ENCODE measurements at regions not wholly inside any gene's neighbourhood (a gene's known extent, or its start where the extent isn't known, plus 50 kb on each side); places are given as distances from the start of the nearest gene placed in this dataset.
"Not testable (repeated sequence)": the region's sequence is repeated elsewhere in the genome, so short reads cannot be mapped to it uniquely, and the experiment has no call there.

DNA sequence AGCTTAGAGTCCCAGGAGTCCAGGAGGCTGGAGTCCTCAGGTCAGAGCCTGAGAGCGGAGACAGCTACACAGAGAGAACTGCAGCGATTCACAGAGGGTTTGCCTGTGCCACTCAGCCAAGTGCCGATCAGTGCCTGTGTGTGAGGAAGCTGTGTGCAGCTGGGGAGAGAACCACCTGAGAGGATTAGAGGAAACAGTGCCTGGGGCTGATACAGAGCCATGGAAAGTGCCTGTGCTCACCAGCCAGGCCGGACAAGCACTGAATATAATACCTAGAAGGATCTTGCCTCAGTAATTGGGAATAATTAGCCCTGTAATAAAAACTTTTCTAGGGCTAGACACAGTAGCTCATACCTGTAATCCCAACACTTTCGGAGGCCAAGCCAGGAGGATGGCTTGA, 134.7 kb downstream of the ARHGAP11B start:
- not testable (repeated sequence) for TF ChIP-seq MXI1 (IDR thresholded peaks at IDR 0.05; ENCODE audit: low read depth, low read length); CEBPB (IDR thresholded peaks at IDR 0.05; ENCODE audit: borderline replicate concordance in 1 of 2, low read depth in 2 of 2, low read length in 2 of 2); ATF3 (IDR thresholded peaks at IDR 0.05; ENCODE audit: borderline replicate concordance, extremely low read depth, low read depth, low read length); EZH2 (IDR thresholded peaks at IDR 0.05; ENCODE audit: borderline replicate concordance, control insufficient read depth, low read depth, low read length); ESRRA (IDR thresholded peaks at IDR 0.05; ENCODE audit: low read length); TCF7 (IDR thresholded peaks at IDR 0.05; ENCODE audit: borderline replicate concordance); ZBTB11 (CRISPR knock-in tag; IDR thresholded peaks at IDR 0.05); POLR2A (IDR thresholded peaks at IDR 0.05; ENCODE audit: low read depth, low read length); HDAC6 (IDR thresholded peaks at IDR 0.05; ENCODE audit: unreplicated experiment); SP1 (IDR thresholded peaks at IDR 0.05; ENCODE audit: low read depth, low read length); MTA3 (IDR thresholded peaks at IDR 0.05; ENCODE audit: borderline replicate concordance, low read length); CEBPZ (IDR thresholded peaks at IDR 0.05; ENCODE audit: low read depth, low read length)
- TF ChIP-seq, protein P1, sequence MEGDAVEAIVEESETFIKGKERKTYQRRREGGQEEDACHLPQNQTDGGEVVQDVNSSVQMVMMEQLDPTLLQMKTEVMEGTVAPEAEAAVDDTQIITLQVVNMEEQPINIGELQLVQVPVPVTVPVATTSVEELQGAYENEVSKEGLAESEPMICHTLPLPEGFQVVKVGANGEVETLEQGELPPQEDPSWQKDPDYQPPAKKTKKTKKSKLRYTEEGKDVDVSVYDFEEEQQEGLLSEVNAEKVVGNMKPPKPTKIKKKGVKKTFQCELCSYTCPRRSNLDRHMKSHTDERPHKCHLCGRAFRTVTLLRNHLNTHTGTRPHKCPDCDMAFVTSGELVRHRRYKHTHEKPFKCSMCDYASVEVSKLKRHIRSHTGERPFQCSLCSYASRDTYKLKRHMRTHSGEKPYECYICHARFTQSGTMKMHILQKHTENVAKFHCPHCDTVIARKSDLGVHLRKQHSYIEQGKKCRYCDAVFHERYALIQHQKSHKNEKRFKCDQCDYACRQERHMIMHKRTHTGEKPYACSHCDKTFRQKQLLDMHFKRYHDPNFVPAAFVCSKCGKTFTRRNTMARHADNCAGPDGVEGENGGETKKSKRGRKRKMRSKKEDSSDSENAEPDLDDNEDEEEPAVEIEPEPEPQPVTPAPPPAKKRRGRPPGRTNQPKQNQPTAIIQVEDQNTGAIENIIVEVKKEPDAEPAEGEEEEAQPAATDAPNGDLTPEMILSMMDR (IDR thresholded peaks at IDR 0.05 in 2 of 3, conservative IDR thresholded peaks at IDR 0.05 in 1 of 3; ENCODE audit: control insufficient read depth in 2 of 3, extremely low read depth in 1 of 3, insufficient read depth in 1 of 3, low read depth in 3 of 3, low read length in 3 of 3), result not testable (repeated sequence)
- TF ChIP-seq, protein P2, sequence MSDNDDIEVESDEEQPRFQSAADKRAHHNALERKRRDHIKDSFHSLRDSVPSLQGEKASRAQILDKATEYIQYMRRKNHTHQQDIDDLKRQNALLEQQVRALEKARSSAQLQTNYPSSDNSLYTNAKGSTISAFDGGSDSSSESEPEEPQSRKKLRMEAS (IDR thresholded peaks at IDR 0.05; ENCODE audit: low read depth, low read length), result not testable (repeated sequence)
